ENCODE measurements at regions not wholly inside any gene's neighbourhood (a gene's known extent, or its start where the extent isn't known, plus 50 kb on each side); places are given as distances from the start of the nearest gene placed in this dataset.

DNA sequence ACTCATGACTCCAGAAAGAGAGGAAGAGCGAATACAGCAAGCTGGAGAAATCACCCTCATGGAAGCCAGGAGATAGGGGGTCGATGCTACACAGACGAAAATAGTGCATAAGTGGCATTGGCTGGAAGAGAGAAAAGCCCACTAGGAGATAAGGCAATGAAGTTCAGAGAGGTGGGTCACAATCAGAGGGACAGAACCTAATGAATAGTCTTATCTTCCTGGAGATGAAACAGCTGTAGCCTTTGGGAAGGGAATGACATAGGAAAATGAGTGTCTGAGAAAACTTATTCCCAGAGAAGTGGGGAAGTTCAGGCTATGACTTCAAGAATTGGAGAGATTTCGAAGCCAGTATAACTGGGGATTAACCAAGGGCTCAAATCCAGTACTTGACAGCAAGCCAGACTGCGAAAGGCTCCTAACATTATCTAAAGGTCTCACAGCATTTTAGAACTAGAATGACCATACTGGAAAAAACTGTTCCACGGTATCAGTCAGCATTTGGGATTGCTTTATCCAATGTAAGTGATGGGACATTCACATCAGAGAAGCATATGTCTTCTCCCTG is 211.1 kb downstream of the ZNF365 start:
- TF ChIP-seq EZH2 (IDR thresholded peaks at IDR 0.05; ENCODE audit: low read length, unreplicated experiment): no peak
- TF ChIP-seq EZH2phosphoT487 (IDR thresholded peaks at IDR 0.05; ENCODE audit: borderline replicate concordance, low read length): no peak
- TF ChIP-seq, protein P1, sequence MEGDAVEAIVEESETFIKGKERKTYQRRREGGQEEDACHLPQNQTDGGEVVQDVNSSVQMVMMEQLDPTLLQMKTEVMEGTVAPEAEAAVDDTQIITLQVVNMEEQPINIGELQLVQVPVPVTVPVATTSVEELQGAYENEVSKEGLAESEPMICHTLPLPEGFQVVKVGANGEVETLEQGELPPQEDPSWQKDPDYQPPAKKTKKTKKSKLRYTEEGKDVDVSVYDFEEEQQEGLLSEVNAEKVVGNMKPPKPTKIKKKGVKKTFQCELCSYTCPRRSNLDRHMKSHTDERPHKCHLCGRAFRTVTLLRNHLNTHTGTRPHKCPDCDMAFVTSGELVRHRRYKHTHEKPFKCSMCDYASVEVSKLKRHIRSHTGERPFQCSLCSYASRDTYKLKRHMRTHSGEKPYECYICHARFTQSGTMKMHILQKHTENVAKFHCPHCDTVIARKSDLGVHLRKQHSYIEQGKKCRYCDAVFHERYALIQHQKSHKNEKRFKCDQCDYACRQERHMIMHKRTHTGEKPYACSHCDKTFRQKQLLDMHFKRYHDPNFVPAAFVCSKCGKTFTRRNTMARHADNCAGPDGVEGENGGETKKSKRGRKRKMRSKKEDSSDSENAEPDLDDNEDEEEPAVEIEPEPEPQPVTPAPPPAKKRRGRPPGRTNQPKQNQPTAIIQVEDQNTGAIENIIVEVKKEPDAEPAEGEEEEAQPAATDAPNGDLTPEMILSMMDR (conservative IDR thresholded peaks at IDR 0.05; ENCODE audit: low read depth, low read length): no peak
- ChIA-PET POLR2A (ENCODE audit: unreplicated experiment) (interaction anchor here (0.5 kb wide), 1 partner anchor 549 kb away, joined by 3 read pairs; no protein-coding TSS in a partner anchor), CTCF (interaction anchor here (0.6 kb wide), 1 partner anchor 572 kb away, joined by 5 read pairs; no protein-coding TSS in a partner anchor)
- Histone ChIP-seq H3F3A (ENCODE audit: low read length, unreplicated experiment) (no peaks in the 10 kb centered on the region), H3K36me3 (ENCODE audit: low read depth, low read length) (no peaks in the 10 kb centered on the region), H3K9ac (ENCODE audit: low read length) (no peak overlapping the region), H3K4me3 (ENCODE audit: low read length) (no peak overlapping the region), H3K4me2 (ENCODE audit: low read length) (no peak overlapping the region), H3K4me1 (ENCODE audit: insufficient read depth, low read length) (peaks cover 11% of the 10 kb centered on the region), H4K20me1 (ENCODE audit: low read length) (no peaks in the 10 kb centered on the region), H3K9me2 (replicated peaks; ENCODE audit: low read length) (0 out of 2 replicates have a peak, but pooled peaks cover 4% of the 10 kb centered on the region), H3K27ac (ENCODE audit: low read length) (no peak overlapping the region), H3K27me3 (ENCODE audit: low read length) (no peaks in the 10 kb centered on the region), H3K79me2 (ENCODE audit: low read length) (no peaks in the 10 kb centered on the region), H3K9me3 (ENCODE audit: low read length) (no peaks in the 10 kb centered on the region), H2AFZ (ENCODE audit: low read length) (no peak overlapping the region)
- no TSS peak for BruUV-seq (replicated peaks)
- intact Hi-C loops (cut with micrococcal nuclease): no loop called here
- ATAC-seq: no peak
- no peak for DNase-seq

DNA sequence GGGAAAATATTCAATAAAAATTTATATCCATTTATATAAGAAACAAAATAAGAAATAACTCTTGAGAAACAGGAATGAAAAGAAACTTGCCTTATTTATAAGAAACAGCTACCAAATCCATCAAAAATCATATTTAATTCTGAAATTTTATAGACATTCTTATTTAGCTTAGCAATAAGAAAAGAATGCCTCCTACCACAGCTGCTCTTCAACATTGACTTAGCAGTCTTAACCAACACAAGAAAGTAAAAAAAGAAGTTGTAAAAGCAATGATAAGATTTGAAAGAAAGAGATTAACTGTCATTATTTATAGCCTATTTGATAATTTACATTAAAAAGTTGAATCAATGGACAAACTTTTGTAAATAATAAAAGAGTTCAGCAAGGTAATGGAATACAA is 212.8 kb downstream of the ZNF365 start:
- DNase-seq: peak; percentile 54
- CTCF ChIA-PET: interaction anchor here (0.6 to 0.8 kb wide), 3 partner anchors 230 to 571 kb away, joined by 3 read pairs; no protein-coding TSS in a partner anchor
- Histone ChIP-seq H3K9me2 (replicated peaks; ENCODE audit: low read length) (0 out of 2 replicates have a peak, but pooled peaks cover 4% of the 10 kb centered on the region), H4K20me1 (ENCODE audit: low read length) (no peaks in the 10 kb centered on the region), H3F3A (ENCODE audit: low read length, unreplicated experiment) (no peaks in the 10 kb centered on the region), H3K27me3 (ENCODE audit: low read length) (no peaks in the 10 kb centered on the region), H3K9me3 (ENCODE audit: low read length) (no peaks in the 10 kb centered on the region), H3K36me3 (ENCODE audit: low read depth, low read length) (no peaks in the 10 kb centered on the region), H2AFZ (ENCODE audit: low read length) (no peak overlapping the region), H3K27ac (ENCODE audit: low read length) (no peak overlapping the region), H3K4me2 (ENCODE audit: low read length) (no peak overlapping the region), H3K79me2 (ENCODE audit: low read length) (no peaks in the 10 kb centered on the region), H3K4me1 (ENCODE audit: insufficient read depth, low read length) (peaks cover 11% of the 10 kb centered on the region), H3K9ac (ENCODE audit: low read length) (no peak overlapping the region), H3K4me3 (ENCODE audit: low read length) (no peak overlapping the region)
- BruUV-seq (replicated peaks): no TSS peak
- POLR2A ChIA-PET (ENCODE audit: unreplicated experiment): interaction anchor here (0.7 kb wide), 2 partner anchors 243 to 514 kb away, joined by 4 to 7 read pairs; no protein-coding TSS in a partner anchor
- TF ChIP-seq, protein P1 (conservative IDR thresholded peaks at IDR 0.05; ENCODE audit: low read depth, low read length): no peak
- ATAC-seq: peak; percentile 30; the same call in 1 of the 2 replicates
- intact Hi-C loops (cut with micrococcal nuclease): loop anchor here (1.0 to 2.0 kb wide), 2 partner anchors 23 to 154 kb away; no protein-coding TSS in a partner anchor

DNA sequence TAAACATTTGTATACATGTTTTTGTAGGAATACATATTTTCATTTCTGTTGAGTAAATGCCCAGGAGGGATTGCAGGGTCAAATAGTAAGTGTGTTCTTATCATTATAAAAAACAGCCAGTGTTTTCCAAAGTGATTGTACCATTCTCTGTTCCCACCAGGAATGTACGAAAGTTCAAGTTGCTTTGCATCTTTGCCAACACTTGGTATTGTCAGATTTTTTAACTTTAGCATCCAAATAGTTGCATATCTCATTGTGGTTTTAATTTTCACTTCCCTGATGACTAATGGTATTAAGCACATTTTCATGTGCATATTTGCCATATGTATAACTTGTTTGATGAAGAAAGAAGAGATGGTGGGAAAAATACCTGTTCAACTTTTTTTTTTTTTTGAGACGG is 213.9 kb downstream of the ZNF365 start:
- POLR2A ChIA-PET (ENCODE audit: unreplicated experiment): no interaction called here
- intact Hi-C loops (cut with micrococcal nuclease): no loop called here

More for the DNA sequence above, 213.9 kb downstream of the ZNF365 start:
- Histone ChIP-seq H3K36me3 (ENCODE audit: low read depth, low read length) (no peaks in the 10 kb centered on the region), H3K27me3 (ENCODE audit: low read length) (no peaks in the 10 kb centered on the region), H3K27ac (ENCODE audit: low read length) (no peak overlapping the region), H3K9me2 (replicated peaks; ENCODE audit: low read length) (0 out of 2 replicates have a peak, but pooled peaks cover 4% of the 10 kb centered on the region), H3K9me3 (ENCODE audit: low read length) (no peaks in the 10 kb centered on the region), H3F3A (ENCODE audit: low read length, unreplicated experiment) (no peaks in the 10 kb centered on the region), H3K79me2 (ENCODE audit: low read length) (no peaks in the 10 kb centered on the region), H3K9ac (ENCODE audit: low read length) (no peak overlapping the region), H3K4me1 (ENCODE audit: insufficient read depth, low read length) (peaks cover 4% of the 10 kb centered on the region), H3K4me3 (ENCODE audit: low read length) (no peak overlapping the region), H2AFZ (ENCODE audit: low read length) (no peak overlapping the region), H4K20me1 (ENCODE audit: low read length) (no peaks in the 10 kb centered on the region), H3K4me2 (ENCODE audit: low read length) (no peak overlapping the region)
- DNase-seq: peak; percentile 41
- no TSS peak for BruUV-seq (replicated peaks)
- CTCF ChIA-PET: interaction anchor here (0.7 kb wide), 1 partner anchor 147 kb away, joined by 3 read pairs; no protein-coding TSS in a partner anchor
- TF ChIP-seq EZH2 (IDR thresholded peaks at IDR 0.05; ENCODE audit: low read length, unreplicated experiment) (no peak), EZH2phosphoT487 (IDR thresholded peaks at IDR 0.05; ENCODE audit: borderline replicate concordance, low read length) (no peak)
- TF ChIP-seq, protein P1 (conservative IDR thresholded peaks at IDR 0.05; ENCODE audit: low read depth, low read length): no peak
- no peak for ATAC-seq
